GM11168 (cell line): ENCODE measurements at regions not wholly inside any gene's neighbourhood (a gene's known extent, or its start where the extent isn't known, plus 50 kb on each side); places are given as distances from the start of the nearest gene placed in this dataset.

Source experiments
- in situ Hi-C: fragments of 300-500 bp; cut with MboI; formaldehyde crosslinking; loops from one replicate; pipeline ENCODE4 v1.12.0; 2022; ENCODE audit warnings: low sequenced_read_pairs; ENCODE audit not compliant: unreplicated experiment

- in situ Hi-C loops: no loop called here
Measured at GRCh38 chr11:104614117-104614680, 284.1 kb downstream of the CASP12 start.

- in situ Hi-C loops: no loop called here
Measured at GRCh38 chr11:104610635-104611034, 287.6 kb downstream of the CASP12 start.

GRCh38 chr11:104609311-104610085, 288.8 kb downstream of the CASP12 start:
- in situ Hi-C loops: no loop called here

GRCh38 chr11:104602643-104603042, 295.6 kb downstream of the CASP12 start:
- in situ Hi-C loops: no loop called here

- in situ Hi-C loops: loop anchor here (25.0 kb wide), 1 partner anchor 418 kb away; the partner anchor contains the start of gene CASP5
Measured at GRCh38 chr11:104594228-104594958, 303.9 kb downstream of the CASP12 start.

GRCh38 chr11:104588970-104589369, 309.3 kb downstream of the CASP12 start:
- in situ Hi-C loops: loop anchor here (25.0 kb wide), 1 partner anchor 423 kb away; the partner anchor contains the start of gene CASP5

GRCh38 chr11:104588446-104588845, 309.8 kb downstream of the CASP12 start:
- in situ Hi-C loops: loop anchor here (25.0 kb wide), 1 partner anchor 424 kb away; the partner anchor contains the start of gene CASP5

- in situ Hi-C loops: loop anchor here (25.0 kb wide), 1 partner anchor 427 kb away; the partner anchor contains the start of gene CASP5
Measured at GRCh38 chr11:104584823-104585222, 313.4 kb downstream of the CASP12 start.

GRCh38 chr11:104583857-104584256, 314.4 kb downstream of the CASP12 start:
- in situ Hi-C loops: loop anchor here (25.0 kb wide), 1 partner anchor 428 kb away; the partner anchor contains the start of gene CASP5

- in situ Hi-C loops: loop anchor here (25.0 kb wide), 1 partner anchor 430 kb away; the partner anchor contains the start of gene CASP5
Measured at GRCh38 chr11:104582431-104582830, 315.8 kb downstream of the CASP12 start.

GRCh38 chr11:104581246-104581980, 316.8 kb downstream of the CASP12 start:
- in situ Hi-C loops: loop anchor here (25.0 kb wide), 1 partner anchor 431 kb away; the partner anchor contains the start of gene CASP5

GRCh38 chr11:104573441-104573990, 324.7 kb downstream of the CASP12 start:
- in situ Hi-C loops: no loop called here

- in situ Hi-C loops: no loop called here
Measured at GRCh38 chr11:104572279-104572678, 326.0 kb downstream of the CASP12 start.

GRCh38 chr11:104570078-104570701, 328.1 kb downstream of the CASP12 start:
- in situ Hi-C loops: no loop called here

GRCh38 chr11:104565583-104565961, 332.7 kb downstream of the CASP12 start:
- in situ Hi-C loops: no loop called here

- in situ Hi-C loops: no loop called here
Measured at GRCh38 chr11:104564921-104565582, 333.2 kb downstream of the CASP12 start.

- in situ Hi-C loops: no loop called here
Measured at GRCh38 chr11:104556606-104557301, 341.5 kb downstream of the CASP12 start.

GRCh38 chr11:104549019-104549418, 349.2 kb downstream of the CASP12 start:
- in situ Hi-C loops: no loop called here
